ENCODE measurements at regions not wholly inside any gene's neighbourhood (a gene's known extent, or its start where the extent isn't known, plus 50 kb on each side); places are given as distances from the start of the nearest gene placed in this dataset.

DNA sequence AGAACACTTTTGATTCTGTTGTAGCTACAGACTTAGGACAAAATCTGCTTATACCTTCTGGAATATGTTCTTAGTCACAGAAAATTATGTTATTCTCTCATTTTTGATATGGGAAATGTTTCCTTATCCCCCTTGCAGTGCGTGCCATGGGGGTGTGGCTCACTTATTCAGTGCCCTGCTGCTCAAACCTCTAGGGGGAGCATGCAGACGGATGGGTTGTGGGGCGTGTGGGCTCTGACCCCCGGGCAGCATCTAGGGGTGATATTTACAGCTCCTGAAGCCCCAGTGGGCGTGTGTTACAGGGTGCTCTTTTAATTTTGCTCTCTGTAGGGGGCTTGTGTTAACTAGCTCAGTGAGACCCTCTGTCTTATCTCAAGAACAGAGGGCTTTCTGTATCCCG, 61.3 kb upstream of the FERMT1 start:
- no peak overlapping the region for H3K4me3 ChIP-seq (ENCODE audit: low read length)
- no peak for DNase-seq (ENCODE audit: low read depth, low spot score)
- no peak overlapping the region for H3K27ac ChIP-seq (ENCODE audit: low read length)
- no peaks in the 10 kb centered on the region for H3K36me3 ChIP-seq (ENCODE audit: control insufficient read depth, insufficient read depth, low read length)
- no peaks in the 10 kb centered on the region for H3K9me3 ChIP-seq (ENCODE audit: control insufficient read depth, insufficient read depth, low read length)
- H3K4me1 ChIP-seq (ENCODE audit: control insufficient read depth, insufficient read depth, low read length): no peaks in the 10 kb centered on the region
- WGBS (ENCODE audit: insufficient coverage, insufficient read length): no CpG with 5 or more reads among the region's 6 CpGs
- H3K27me3 ChIP-seq (ENCODE audit: control insufficient read depth, insufficient read depth, low read length): no peaks in the 10 kb centered on the region

GRCh38 chr20:6180531-6180930, 57.7 kb upstream of the FERMT1 start:
- no peak for DNase-seq (ENCODE audit: low read depth, low spot score)
- no peaks in the 10 kb centered on the region for H3K27me3 ChIP-seq (ENCODE audit: control insufficient read depth, insufficient read depth, low read length)
- H3K4me3 ChIP-seq (ENCODE audit: low read length): no peak overlapping the region
- H3K4me1 ChIP-seq (ENCODE audit: control insufficient read depth, insufficient read depth, low read length): no peaks in the 10 kb centered on the region
- no CpG with 5 or more reads among the region's 4 CpGs for WGBS (ENCODE audit: insufficient coverage, insufficient read length)
- no peaks in the 10 kb centered on the region for H3K36me3 ChIP-seq (ENCODE audit: control insufficient read depth, insufficient read depth, low read length)
- H3K9me3 ChIP-seq (ENCODE audit: control insufficient read depth, insufficient read depth, low read length): no peaks in the 10 kb centered on the region
- no peak overlapping the region for H3K27ac ChIP-seq (ENCODE audit: low read length)

DNA sequence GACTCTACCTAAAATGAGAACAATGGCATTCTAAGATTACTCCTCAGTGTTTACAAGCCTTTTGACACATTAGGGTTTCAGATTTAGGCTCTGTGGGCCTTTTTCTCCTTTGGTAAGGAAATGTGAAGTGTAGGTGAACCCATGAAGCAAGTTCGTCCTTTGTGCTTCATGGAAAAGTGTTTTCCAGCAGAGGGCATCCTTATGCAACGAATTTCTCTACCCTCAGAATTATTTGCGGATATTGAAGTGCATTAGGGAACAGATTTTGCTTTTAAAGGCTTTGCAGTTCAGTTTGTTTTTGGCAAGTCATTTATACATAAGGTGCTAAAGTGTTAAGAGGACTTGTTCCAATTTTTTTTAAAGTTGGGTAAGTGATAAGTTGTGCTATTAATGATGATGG, 55.7 kb upstream of the FERMT1 start:
- no peaks in the 10 kb centered on the region for H3K27me3 ChIP-seq (ENCODE audit: control insufficient read depth, insufficient read depth, low read length)
- H3K4me1 ChIP-seq (ENCODE audit: control insufficient read depth, insufficient read depth, low read length): no peaks in the 10 kb centered on the region
- no CpG with 5 or more reads among the region's 3 CpGs for WGBS (ENCODE audit: insufficient coverage, insufficient read length)

GRCh38 chr20:6173481-6173880, 50.7 kb upstream of the FERMT1 start:
- no peaks in the 10 kb centered on the region for H3K27me3 ChIP-seq (ENCODE audit: control insufficient read depth, insufficient read depth, low read length)
- no peaks in the 10 kb centered on the region for H3K9me3 ChIP-seq (ENCODE audit: control insufficient read depth, insufficient read depth, low read length)
- H3K4me1 ChIP-seq (ENCODE audit: control insufficient read depth, insufficient read depth, low read length): no peaks in the 10 kb centered on the region
- no peak overlapping the region for H3K27ac ChIP-seq (ENCODE audit: low read length)
- no peak for DNase-seq (ENCODE audit: low read depth, low spot score)
- no CpG with 5 or more reads among the region's 2 CpGs for WGBS (ENCODE audit: insufficient coverage, insufficient read length)
- H3K36me3 ChIP-seq (ENCODE audit: control insufficient read depth, insufficient read depth, low read length): no peaks in the 10 kb centered on the region
- H3K4me3 ChIP-seq (ENCODE audit: low read length): no peak overlapping the region

More for the DNA sequence above, 55.7 kb upstream of the FERMT1 start:
- H3K27ac ChIP-seq (ENCODE audit: low read length): no peak overlapping the region
- H3K9me3 ChIP-seq (ENCODE audit: control insufficient read depth, insufficient read depth, low read length): no peaks in the 10 kb centered on the region
- peak; percentile 25 for DNase-seq (ENCODE audit: low read depth, low spot score)
- no peak overlapping the region for H3K4me3 ChIP-seq (ENCODE audit: low read length)
- no peaks in the 10 kb centered on the region for H3K36me3 ChIP-seq (ENCODE audit: control insufficient read depth, insufficient read depth, low read length)
